Lower lobe of right lung (tissue), 2 donors: ENCODE measurements at regions not wholly inside any gene's neighbourhood (a gene's known extent, or its start where the extent isn't known, plus 50 kb on each side); places are given as distances from the start of the nearest gene placed in this dataset.
"Not testable (repeated sequence)": the region's sequence is repeated elsewhere in the genome, so short reads cannot be mapped to it uniquely, and the experiment has no call there.

Source experiments
- ATAC-seq, 2 donors: fragments of 200-7000 bp; cut with Tn5 transposase; one replicate each; pipeline ENCODE4 v1.9.1; 2020 to 2022; ENCODE audit warnings: mild to moderate bottlenecking in 2 of 2, moderate library complexity in 2 of 2
- DNase-seq: peaks from one replicate; pipeline ENCODE4 v3.0.0-alpha.2; 2020
- H3K27ac ChIP-seq: fragments of 200-600 bp; one replicate; pipeline ENCODE4 v1.8.0; 2022
- H3K27me3 ChIP-seq: fragments of 200-600 bp; one replicate; pipeline ENCODE4 v1.8.0; 2022; ENCODE audit warnings: low read depth
- H3K36me3 ChIP-seq: fragments of 200-600 bp; one replicate; pipeline ENCODE4 v1.8.0; 2022; ENCODE audit warnings: mild to moderate bottlenecking
- H3K4me1 ChIP-seq: fragments of 200-600 bp; one replicate; pipeline ENCODE4 v1.8.0; 2022
- H3K4me3 ChIP-seq: fragments of 200-600 bp; one replicate; pipeline ENCODE4 v1.8.0; 2022; ENCODE audit warnings: mild to moderate bottlenecking
- H3K9me3 ChIP-seq: fragments of 200-600 bp; one replicate; pipeline ENCODE4 v1.8.0; 2022
- intact Hi-C: fragments of 100-400 bp; cut with DNase I; formaldehyde crosslinking; loops from one replicate; pipeline ENCODE4 v1.11.0; 2022
- TF ChIP-seq, protein P1 (sequence below): fragments of 200-600 bp; IDR thresholded peaks from one replicate; pipeline ENCODE4 v1.8.0; 2022; ENCODE audit warnings: antibody characterized with exemption, mild to moderate bottlenecking
- donor health status: DM: no; HTN: yes; CAD: no; lungs with severe emphysema.

DNA sequence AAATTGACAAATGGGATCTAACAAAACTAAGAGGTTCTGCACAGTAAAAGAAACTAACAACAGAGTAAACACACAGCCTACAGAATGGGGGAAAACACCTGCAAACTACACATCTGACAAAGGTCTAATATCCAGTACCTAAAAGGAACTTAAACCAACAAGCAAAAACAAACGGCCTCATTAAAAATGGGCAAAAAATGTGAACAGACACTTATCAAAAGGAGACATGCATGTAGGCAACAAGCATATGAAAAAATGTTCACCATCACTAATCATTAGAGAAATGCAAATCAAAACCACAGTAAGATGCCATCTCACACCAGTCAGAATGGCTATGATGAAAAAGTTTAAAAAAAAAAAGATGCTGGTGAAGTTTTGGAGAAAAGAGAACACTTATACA lies 197.4 kb downstream of the KBTBD2 start:
- intact Hi-C loops: no loop called here
- Histone ChIP-seq H3K9me3 (peaks cover 5% of the 10 kb centered on the region), H3K4me1 (no peaks in the 10 kb centered on the region), H3K27ac (no peak overlapping the region), H3K27me3 (no peaks in the 10 kb centered on the region), H3K36me3 (no peaks in the 10 kb centered on the region), H3K4me3 (no peak overlapping the region)
- TF ChIP-seq, protein P1, sequence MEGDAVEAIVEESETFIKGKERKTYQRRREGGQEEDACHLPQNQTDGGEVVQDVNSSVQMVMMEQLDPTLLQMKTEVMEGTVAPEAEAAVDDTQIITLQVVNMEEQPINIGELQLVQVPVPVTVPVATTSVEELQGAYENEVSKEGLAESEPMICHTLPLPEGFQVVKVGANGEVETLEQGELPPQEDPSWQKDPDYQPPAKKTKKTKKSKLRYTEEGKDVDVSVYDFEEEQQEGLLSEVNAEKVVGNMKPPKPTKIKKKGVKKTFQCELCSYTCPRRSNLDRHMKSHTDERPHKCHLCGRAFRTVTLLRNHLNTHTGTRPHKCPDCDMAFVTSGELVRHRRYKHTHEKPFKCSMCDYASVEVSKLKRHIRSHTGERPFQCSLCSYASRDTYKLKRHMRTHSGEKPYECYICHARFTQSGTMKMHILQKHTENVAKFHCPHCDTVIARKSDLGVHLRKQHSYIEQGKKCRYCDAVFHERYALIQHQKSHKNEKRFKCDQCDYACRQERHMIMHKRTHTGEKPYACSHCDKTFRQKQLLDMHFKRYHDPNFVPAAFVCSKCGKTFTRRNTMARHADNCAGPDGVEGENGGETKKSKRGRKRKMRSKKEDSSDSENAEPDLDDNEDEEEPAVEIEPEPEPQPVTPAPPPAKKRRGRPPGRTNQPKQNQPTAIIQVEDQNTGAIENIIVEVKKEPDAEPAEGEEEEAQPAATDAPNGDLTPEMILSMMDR: no peak
- ATAC-seq (no peak), DNase-seq (no peak)

DNA sequence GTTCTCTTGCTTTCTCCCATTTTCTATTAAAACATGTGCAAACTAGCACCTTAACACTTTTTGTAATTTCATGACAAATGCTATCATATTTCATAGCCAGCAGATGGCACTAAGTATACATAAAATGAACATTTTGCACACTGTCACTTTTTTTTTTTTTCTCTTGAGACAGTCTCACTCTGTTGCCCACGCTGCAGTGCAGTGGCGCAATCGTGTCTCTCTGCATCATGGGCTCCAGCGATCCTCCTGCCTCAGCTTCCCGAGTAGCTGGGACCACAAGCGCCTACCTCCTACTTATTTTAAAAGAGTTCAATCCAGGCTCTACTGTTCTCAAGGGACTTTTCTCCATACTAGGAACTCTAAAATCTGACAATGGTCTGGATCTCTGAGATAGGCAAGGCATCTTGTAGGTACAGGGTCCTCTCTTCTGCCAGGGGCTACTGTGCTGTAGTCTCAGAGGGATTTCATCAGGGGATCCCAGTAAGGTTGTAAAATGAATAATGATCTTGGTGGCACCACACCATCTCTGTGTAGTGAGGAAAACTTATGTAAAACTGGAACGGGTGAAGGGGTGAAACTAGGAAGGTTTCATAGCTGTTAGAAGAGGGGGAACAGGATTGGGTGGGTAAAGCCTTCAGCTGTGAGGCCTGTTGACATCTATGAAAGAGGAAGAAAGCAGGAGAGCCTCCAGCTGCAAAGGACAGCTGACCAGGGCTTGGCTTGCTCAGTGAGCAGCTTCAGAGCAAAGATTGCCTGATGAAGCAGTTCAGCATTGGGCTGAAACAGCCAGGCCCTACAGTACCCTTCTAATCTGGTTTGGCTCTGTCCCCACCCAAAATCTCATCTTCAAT lies 196.9 kb downstream of the AVL9 start:
- ATAC-seq (peak; percentile 68 to 84), DNase-seq (peak; percentile 72)
- H3K27me3 ChIP-seq, H3K36me3 ChIP-seq, H3K4me1 ChIP-seq, H3K27ac ChIP-seq, H3K4me3 ChIP-seq, H3K9me3 ChIP-seq, intact Hi-C loops: not testable (repeated sequence)
- TF ChIP-seq, protein P1: peak; percentile 33

DNA sequence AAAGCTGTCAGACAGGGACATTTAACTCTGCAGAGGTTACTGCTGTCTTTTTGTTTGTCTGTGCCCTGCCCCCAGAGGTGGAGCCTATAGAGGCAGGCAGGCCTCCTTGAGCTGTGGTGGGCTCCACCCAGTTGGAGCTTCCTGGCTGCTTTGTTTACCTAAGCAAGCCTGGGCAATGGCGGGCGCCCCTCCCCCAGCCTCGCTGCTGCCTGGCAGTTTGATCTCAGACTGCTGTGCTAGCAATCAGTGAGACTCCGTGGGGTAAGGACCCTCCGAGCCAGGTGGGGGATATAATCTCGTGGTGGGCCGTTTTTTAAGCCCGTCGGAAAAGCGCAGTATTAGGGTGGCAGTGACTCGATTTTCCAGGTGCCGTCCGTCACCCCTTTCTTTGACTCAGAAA lies 192.8 kb downstream of the AVL9 start:
- H3K4me1 ChIP-seq, H3K4me3 ChIP-seq, H3K36me3 ChIP-seq, DNase-seq, ATAC-seq, H3K27me3 ChIP-seq, intact Hi-C loops, H3K27ac ChIP-seq, H3K9me3 ChIP-seq: not testable (repeated sequence)

DNA sequence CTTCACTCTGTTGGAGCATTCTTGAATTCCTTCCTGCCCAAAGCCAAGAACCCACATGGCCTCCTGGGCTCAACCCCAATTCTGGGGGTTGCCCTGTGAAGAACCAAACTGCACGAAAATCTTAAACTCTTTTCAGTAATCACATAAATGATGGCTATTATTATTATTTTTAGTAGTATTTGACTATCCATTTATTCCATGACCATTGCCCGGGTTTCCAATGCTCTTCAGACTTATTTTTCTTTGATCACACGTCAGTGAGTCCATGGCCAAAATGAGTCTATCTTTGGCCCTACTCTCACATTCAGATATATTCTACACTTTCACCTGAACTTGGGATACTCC lies 185.9 kb downstream of the AVL9 start:
- intact Hi-C loops: no loop called here
- Histone ChIP-seq H3K4me1 (no peaks in the 10 kb centered on the region), H3K36me3 (no peaks in the 10 kb centered on the region), H3K4me3 (no peak overlapping the region), H3K27ac (no peak overlapping the region), H3K27me3 (no peaks in the 10 kb centered on the region), H3K9me3 (no peaks in the 10 kb centered on the region)
- TF ChIP-seq, protein P1: no peak
- ATAC-seq (no peak), DNase-seq (no peak)

DNA sequence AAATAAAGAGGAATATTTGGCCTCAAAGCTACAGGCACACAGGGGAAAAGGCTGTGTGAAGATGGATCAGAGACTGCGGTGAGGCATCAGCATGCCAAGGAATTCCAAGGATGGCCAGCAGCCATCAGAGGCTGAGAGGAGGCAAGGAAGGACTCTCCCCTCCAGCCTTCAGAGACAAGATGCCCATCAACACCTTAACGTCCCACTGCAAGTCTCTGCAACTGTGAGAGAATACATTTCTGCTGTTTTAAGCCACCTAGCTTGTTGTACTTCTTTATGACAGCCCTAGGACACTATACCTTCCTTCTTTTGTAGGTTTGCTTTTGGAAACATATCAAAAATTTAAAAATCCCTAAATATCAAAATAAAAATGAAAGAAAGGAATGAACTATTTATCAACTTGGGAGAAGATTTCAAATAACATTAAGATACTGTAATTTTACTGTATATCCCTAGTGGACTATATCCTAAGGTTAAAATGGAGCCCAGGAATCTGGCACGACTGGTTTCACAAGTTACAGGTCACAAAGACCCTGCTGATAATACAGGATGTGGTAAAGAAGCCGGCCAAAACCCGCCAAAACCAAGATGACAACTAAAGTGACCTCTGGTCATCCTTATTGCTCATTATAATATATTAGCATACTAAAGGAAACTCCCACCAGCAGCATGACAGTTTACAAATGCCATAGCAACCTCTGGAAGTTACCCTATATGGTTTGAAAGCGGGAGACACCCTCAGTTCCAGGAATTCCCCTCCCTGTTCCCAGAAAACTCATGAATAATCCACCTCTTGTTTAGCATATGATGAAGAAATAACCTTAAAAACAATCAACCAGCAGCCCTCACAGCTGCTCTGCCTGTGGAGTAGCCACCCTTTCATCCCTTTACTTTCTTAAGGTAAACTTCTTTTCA lies 185.2 kb downstream of the AVL9 start:
- H3K4me1 ChIP-seq: no peaks in the 10 kb centered on the region
- no peak for DNase-seq
- no peak overlapping the region for H3K27ac ChIP-seq
- H3K4me3 ChIP-seq: no peak overlapping the region
- no peak for ATAC-seq
- H3K9me3 ChIP-seq: no peaks in the 10 kb centered on the region
- intact Hi-C loops: no loop called here
- TF ChIP-seq, protein P1: no peak
- H3K27me3 ChIP-seq: no peaks in the 10 kb centered on the region
- no peaks in the 10 kb centered on the region for H3K36me3 ChIP-seq

DNA sequence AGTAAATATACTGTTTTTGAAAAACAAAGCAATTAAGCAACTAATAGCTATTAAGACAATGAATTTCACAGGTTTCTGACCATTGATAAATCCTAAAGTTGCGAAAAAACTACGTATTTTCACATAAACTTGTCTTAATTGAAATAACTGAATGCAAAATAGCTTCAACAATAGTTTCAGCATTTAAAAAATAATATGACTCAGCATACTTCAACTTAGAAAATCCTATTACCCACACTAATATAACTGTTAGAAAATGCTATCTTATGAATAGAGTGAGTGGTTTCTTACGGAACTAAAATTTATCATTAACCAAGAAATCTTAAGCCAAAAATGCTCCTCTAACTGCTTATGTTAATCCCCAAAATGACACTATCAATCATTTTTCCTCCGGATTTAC lies 183.9 kb downstream of the AVL9 start:
- no peaks in the 10 kb centered on the region for H3K9me3 ChIP-seq
- no peaks in the 10 kb centered on the region for H3K36me3 ChIP-seq
- no peak for DNase-seq
- H3K4me1 ChIP-seq: no peaks in the 10 kb centered on the region
- TF ChIP-seq, protein P1: no peak
- no peak for ATAC-seq
- H3K27ac ChIP-seq: no peak overlapping the region
- H3K27me3 ChIP-seq: no peaks in the 10 kb centered on the region
- intact Hi-C loops: no loop called here
- no peak overlapping the region for H3K4me3 ChIP-seq
